HL-60 (cell line): ENCODE measurements at regions not wholly inside any gene's neighbourhood (a gene's known extent, or its start where the extent isn't known, plus 50 kb on each side); places are given as distances from the start of the nearest gene placed in this dataset.

ENCODE experiments used
- DNase-seq, 2 experiments: peaks; one replicate each; pipeline ENCODE4 v3.0.0-alpha.2; 2010 to 2020; ENCODE audit warnings: low read depth in 1 of 2, low spot score in 1 of 2
- H3K27ac ChIP-seq: fragments of 250-450 bp; sonication (Bioruptor Pico); replicated peaks from 2 replicates; pipeline ENCODE4 v1.5.1; 2020; ENCODE audit warnings: mild to moderate bottlenecking, moderate library complexity
- H3K27me3 ChIP-seq: fragments of 250-450 bp; sonication (Bioruptor Pico); 2 replicates; pipeline ENCODE4 v1.5.1; 2021; ENCODE audit warnings: mild to moderate bottlenecking, moderate library complexity; ENCODE audit not compliant: insufficient read depth, poor library complexity, severe bottlenecking
- H3K4me3 ChIP-seq: replicated peaks from 2 replicates; pipeline ENCODE4 v1.5.1; 2011; ENCODE audit warnings: mild to moderate bottlenecking, control low read depth, low read length; ENCODE audit not compliant: insufficient read depth
- GABPA ChIP-seq: IDR thresholded peaks from 2 replicates; pipeline ENCODE4 v1.6.1; 2012; ENCODE audit warnings: low read depth
- POLR2AphosphoS5 ChIP-seq: IDR thresholded peaks from 2 replicates; pipeline ENCODE4 v1.6.1; 2012; ENCODE audit warnings: low read depth
- SPI1 ChIP-seq: IDR thresholded peaks from 2 replicates; pipeline ENCODE4 v1.6.1; 2012; ENCODE audit warnings: low read depth, mild to moderate bottlenecking, borderline replicate concordance
- TF ChIP-seq, protein P1 (sequence below): IDR thresholded peaks from one replicate; pipeline ENCODE4 v1.5.1; 2011; ENCODE audit warnings: low read length, control low read depth, inconsistent platforms; ENCODE audit not compliant: insufficient read depth
- TF ChIP-seq, protein P2 (sequence below): IDR thresholded peaks from 2 replicates; pipeline ENCODE4 v1.6.1; 2012; ENCODE audit warnings: low read depth; ENCODE audit not compliant: insufficient replicate concordance

DNA sequence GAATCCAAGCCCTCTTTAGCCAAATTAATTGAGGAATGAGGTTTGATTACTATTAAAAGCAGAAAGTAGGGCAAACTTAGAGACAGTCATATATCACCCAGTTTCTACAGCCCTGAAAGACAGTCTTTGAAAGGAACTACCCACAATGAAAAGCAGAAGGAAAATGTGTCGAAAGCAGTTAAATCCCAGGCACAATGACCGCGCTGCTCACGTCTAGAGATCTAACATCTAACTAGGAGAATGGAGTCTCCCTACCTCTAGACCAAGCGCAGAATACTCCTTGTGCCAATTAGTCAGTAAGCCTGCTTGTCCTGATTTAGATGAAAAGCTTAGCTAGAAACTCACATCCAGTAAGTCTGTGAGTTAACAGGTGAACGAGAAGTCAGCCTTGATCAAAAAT is 350.0 kb downstream of the FGFR2 start:
- TF ChIP-seq, protein P1, sequence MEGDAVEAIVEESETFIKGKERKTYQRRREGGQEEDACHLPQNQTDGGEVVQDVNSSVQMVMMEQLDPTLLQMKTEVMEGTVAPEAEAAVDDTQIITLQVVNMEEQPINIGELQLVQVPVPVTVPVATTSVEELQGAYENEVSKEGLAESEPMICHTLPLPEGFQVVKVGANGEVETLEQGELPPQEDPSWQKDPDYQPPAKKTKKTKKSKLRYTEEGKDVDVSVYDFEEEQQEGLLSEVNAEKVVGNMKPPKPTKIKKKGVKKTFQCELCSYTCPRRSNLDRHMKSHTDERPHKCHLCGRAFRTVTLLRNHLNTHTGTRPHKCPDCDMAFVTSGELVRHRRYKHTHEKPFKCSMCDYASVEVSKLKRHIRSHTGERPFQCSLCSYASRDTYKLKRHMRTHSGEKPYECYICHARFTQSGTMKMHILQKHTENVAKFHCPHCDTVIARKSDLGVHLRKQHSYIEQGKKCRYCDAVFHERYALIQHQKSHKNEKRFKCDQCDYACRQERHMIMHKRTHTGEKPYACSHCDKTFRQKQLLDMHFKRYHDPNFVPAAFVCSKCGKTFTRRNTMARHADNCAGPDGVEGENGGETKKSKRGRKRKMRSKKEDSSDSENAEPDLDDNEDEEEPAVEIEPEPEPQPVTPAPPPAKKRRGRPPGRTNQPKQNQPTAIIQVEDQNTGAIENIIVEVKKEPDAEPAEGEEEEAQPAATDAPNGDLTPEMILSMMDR = no peak
- TF ChIP-seq, protein P2, sequence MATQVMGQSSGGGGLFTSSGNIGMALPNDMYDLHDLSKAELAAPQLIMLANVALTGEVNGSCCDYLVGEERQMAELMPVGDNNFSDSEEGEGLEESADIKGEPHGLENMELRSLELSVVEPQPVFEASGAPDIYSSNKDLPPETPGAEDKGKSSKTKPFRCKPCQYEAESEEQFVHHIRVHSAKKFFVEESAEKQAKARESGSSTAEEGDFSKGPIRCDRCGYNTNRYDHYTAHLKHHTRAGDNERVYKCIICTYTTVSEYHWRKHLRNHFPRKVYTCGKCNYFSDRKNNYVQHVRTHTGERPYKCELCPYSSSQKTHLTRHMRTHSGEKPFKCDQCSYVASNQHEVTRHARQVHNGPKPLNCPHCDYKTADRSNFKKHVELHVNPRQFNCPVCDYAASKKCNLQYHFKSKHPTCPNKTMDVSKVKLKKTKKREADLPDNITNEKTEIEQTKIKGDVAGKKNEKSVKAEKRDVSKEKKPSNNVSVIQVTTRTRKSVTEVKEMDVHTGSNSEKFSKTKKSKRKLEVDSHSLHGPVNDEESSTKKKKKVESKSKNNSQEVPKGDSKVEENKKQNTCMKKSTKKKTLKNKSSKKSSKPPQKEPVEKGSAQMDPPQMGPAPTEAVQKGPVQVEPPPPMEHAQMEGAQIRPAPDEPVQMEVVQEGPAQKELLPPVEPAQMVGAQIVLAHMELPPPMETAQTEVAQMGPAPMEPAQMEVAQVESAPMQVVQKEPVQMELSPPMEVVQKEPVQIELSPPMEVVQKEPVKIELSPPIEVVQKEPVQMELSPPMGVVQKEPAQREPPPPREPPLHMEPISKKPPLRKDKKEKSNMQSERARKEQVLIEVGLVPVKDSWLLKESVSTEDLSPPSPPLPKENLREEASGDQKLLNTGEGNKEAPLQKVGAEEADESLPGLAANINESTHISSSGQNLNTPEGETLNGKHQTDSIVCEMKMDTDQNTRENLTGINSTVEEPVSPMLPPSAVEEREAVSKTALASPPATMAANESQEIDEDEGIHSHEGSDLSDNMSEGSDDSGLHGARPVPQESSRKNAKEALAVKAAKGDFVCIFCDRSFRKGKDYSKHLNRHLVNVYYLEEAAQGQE = no peak
- TF ChIP-seq POLR2AphosphoS5 = no peak
- peak; percentile 13; the same call in 1 of the 2 replicates for TF ChIP-seq SPI1
- TF ChIP-seq GABPA = no peak
- Histone ChIP-seq H3K27ac (no peak overlapping the region), H3K4me3 (no peak overlapping the region), H3K27me3 (no peaks in the 10 kb centered on the region)
- peak in 1 of 2 experiments; percentile 64 for DNase-seq

DNA sequence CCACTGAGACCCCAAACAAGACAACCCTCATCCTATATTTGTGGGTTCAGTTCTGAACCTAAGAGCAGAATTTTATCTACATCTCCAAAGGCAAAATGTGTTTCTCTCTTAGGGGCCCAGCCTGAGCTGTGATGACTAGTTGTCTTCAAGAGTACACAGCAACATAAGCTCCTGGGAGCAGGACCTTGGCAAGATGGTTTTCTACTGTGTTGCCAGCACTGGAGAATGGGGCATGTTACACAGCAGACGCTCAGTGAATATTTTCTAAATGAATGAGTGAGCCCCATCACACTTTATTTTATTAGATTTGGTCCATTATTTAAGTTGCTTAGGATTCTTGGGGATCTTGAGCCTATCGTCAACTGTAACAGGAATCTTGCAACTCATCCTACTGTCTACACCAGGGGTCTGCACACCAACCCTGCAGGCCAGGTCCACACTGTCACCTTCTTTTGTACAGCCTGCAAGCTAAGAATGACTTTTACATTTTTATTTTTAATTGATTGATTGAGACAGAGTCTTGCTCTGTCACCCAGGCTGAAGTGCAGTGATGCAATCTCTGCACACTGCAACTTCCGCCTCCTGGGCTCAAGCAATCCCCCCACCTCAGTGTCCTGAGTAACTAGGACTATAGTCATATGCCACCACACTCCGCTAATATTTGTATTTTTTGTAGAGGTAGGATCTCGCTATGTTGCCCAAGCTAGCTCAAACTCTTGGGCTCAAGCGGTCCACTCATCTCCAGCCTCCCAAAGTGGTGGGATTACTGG is 347.1 kb downstream of the FGFR2 start:
- Histone ChIP-seq H3K27me3 (no peaks in the 10 kb centered on the region), H3K27ac (no peak overlapping the region), H3K4me3 (no peak overlapping the region)
- TF ChIP-seq, protein P1 = no peak
- TF ChIP-seq GABPA (no peak), SPI1 (no peak), POLR2AphosphoS5 (no peak)
- TF ChIP-seq, protein P2 = no peak
- peak; percentile 16 to 34 for DNase-seq

- Histone ChIP-seq H3K4me3 (no peak overlapping the region), H3K27ac (no peak overlapping the region), H3K27me3 (no peaks in the 10 kb centered on the region)
- no peak for DNase-seq
- TF ChIP-seq, protein P1 = no peak
- TF ChIP-seq POLR2AphosphoS5 (no peak), SPI1 (no peak), GABPA (no peak)
- TF ChIP-seq, protein P2 = no peak
These were observed 345.5 kb downstream of the FGFR2 start for GRCh38 chr10:121252756-121253155.
